ENCODE measurements at regions not wholly inside any gene's neighbourhood (a gene's known extent, or its start where the extent isn't known, plus 50 kb on each side); places are given as distances from the start of the nearest gene placed in this dataset.
"Not testable (repeated sequence)": the region's sequence is repeated elsewhere in the genome, so short reads cannot be mapped to it uniquely, and the experiment has no call there.

DNA sequence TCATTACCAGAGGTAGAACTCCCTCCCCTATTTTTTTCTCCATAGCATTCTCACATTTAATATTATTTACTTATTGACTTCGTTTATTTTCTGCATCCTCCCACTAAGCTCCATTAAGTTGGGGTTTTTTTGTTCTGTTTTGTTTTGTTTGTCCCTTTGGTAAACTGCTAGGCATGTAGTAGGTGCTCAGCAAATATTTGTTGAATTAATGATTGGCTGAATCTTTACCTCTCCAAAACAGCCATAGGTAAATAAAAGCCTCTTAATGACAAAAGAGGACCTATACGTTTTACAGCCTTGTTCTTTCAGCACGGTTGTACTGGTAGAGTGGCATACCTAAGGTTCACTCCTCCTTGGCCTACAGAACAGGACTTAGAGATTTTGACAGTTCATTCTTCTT lies 52.0 kb downstream of the PRORP start:
- TF ChIP-seq, protein P1, sequence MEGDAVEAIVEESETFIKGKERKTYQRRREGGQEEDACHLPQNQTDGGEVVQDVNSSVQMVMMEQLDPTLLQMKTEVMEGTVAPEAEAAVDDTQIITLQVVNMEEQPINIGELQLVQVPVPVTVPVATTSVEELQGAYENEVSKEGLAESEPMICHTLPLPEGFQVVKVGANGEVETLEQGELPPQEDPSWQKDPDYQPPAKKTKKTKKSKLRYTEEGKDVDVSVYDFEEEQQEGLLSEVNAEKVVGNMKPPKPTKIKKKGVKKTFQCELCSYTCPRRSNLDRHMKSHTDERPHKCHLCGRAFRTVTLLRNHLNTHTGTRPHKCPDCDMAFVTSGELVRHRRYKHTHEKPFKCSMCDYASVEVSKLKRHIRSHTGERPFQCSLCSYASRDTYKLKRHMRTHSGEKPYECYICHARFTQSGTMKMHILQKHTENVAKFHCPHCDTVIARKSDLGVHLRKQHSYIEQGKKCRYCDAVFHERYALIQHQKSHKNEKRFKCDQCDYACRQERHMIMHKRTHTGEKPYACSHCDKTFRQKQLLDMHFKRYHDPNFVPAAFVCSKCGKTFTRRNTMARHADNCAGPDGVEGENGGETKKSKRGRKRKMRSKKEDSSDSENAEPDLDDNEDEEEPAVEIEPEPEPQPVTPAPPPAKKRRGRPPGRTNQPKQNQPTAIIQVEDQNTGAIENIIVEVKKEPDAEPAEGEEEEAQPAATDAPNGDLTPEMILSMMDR (IDR thresholded peaks at IDR 0.05; ENCODE audit: control insufficient read depth, insufficient read depth, low read depth, low read length, missing control alignments): no peak
- no peak for DNase-seq (ENCODE audit: low read depth)

DNA sequence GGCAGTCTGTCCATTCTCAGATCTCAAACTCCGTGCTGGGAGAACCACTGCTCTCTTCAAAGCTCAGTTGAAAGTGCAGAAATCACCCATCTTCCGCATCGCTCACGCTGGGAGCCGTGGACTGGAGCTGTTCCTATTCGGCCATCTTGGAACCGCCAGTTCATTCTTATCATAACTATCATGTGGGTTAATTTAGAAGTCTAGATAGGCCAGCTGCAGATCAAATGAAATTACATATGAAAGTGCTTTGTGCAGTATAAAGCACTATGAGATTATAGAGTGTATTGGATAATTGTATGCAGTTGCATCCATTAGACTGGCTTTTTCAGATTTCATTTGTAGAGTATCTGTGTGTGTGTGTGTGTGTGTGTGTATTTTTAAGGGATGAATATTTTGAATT lies 57.8 kb downstream of the PRORP start:
- DNase-seq (ENCODE audit: low read depth): no peak
- no peak overlapping the region for H3K4me3 ChIP-seq (ENCODE audit: control insufficient read depth, low read depth, low read length)
- TF ChIP-seq, protein P1 (IDR thresholded peaks at IDR 0.05; ENCODE audit: control insufficient read depth, insufficient read depth, low read depth, low read length, missing control alignments): no peak

More for the DNA sequence above, 52.0 kb downstream of the PRORP start:
- no peak overlapping the region for H3K4me3 ChIP-seq (ENCODE audit: control insufficient read depth, low read depth, low read length)

DNA sequence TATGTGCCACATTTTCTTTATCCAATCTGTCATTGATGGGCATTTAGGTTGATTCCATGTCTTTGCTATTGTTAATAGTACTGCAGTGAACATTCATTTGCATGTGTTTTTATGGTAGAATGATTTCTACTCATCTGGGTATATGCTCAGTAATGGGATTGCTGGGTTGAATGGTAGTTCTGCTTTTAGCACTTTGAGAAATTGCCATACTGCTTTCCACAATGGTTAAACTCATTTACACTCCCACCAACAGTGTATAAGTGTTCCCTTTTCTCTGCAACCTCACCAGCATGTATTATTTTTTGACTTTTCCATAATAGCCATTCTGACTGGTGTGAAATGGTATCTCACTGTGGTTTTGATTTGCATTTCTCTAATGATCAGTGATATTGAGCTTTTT lies 62.5 kb downstream of the PRORP start:
- H3K4me3 ChIP-seq (ENCODE audit: control insufficient read depth, low read depth, low read length); DNase-seq (ENCODE audit: low read depth): not testable (repeated sequence)

DNA sequence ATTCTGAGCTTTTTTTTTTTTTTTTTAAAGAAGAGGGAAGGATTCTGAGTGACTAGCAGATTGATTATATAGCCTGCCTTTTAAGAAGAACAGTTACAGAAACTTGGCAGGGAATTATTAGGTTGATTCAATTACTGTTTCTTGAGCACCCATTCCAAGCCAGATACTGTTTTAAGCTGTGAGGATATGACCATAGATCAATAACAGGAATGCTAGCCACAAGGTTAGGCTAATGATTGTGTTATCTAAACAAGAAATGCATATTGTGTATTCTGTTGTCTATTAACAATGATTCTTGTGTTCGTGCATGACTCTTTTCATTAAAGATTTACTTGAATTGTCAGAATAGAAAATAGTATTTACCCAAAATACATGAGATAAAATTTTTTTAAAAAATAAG lies 67.1 kb downstream of the PRORP start:
- H3K4me3 ChIP-seq (ENCODE audit: control insufficient read depth, low read depth, low read length): no peak overlapping the region
- TF ChIP-seq, protein P1 (IDR thresholded peaks at IDR 0.05; ENCODE audit: control insufficient read depth, insufficient read depth, low read depth, low read length, missing control alignments): no peak
- no peak for DNase-seq (ENCODE audit: low read depth)

DNA sequence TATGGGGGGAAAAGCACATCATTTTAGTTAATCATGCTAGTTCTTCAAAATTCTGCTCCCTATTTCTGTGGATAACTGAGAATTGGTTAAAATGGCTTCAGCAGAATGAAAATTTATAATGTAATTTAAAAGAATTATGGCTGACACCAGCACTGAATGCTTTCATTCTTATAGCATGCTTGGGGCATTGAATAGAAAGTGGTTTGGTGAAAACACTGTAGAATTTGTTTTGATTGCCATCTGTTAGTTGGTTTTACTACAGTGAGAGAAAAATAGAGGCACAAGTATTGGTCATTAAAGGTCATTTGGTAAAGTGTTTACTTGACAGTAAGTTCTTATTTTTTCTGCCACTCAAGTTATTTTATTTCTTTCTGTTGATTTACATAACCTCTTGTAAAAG lies 70.8 kb downstream of the PRORP start:
- TF ChIP-seq, protein P1 (IDR thresholded peaks at IDR 0.05; ENCODE audit: control insufficient read depth, insufficient read depth, low read depth, low read length, missing control alignments): no peak
- no peak for DNase-seq (ENCODE audit: low read depth)

DNA sequence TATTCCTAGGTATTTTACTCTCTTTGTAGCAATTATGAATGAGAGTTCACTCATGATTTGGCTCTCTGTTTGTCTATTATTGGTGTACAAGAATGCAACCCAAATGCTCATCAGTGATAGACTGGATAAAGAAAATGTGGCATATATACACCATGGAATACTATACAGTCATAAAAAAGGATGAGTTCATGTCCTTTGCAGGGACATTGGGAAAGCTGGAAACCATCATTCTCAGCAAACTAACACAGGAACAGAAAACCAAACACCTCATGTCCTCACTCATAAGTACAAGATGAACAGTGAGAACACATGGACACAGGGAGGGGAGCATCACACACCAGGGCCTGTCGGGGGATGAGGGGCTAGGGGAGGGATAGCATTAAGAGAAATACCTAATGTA lies 71.8 kb downstream of the PRORP start:
- not testable (repeated sequence) for H3K4me3 ChIP-seq (ENCODE audit: control insufficient read depth, low read depth, low read length); DNase-seq (ENCODE audit: low read depth)

More for the DNA sequence above, 70.8 kb downstream of the PRORP start:
- H3K4me3 ChIP-seq (ENCODE audit: control insufficient read depth, low read depth, low read length): no peak overlapping the region

DNA sequence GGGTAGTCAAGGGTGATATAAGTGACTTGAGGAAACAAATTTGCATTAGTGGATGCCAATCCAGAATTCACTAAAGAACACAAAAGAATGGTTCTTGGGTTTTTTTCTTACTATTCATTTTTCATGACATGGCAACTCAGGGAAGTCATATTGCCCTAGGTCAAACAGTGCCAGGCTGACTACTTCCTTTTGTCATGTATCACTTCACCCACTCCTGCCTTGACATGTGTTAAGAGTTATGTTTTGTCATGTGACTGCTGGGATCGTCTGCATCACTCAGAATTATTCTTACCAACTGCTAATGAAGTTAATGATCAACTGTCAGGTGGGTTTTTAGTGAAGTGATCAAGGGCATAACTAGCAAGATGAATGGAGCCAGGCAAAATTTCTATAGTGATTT lies 74.2 kb downstream of the PRORP start:
- H3K4me3 ChIP-seq (ENCODE audit: control insufficient read depth, low read depth, low read length): no peak overlapping the region
- TF ChIP-seq, protein P1 (IDR thresholded peaks at IDR 0.05; ENCODE audit: control insufficient read depth, insufficient read depth, low read depth, low read length, missing control alignments): no peak
- no peak for DNase-seq (ENCODE audit: low read depth)

DNA sequence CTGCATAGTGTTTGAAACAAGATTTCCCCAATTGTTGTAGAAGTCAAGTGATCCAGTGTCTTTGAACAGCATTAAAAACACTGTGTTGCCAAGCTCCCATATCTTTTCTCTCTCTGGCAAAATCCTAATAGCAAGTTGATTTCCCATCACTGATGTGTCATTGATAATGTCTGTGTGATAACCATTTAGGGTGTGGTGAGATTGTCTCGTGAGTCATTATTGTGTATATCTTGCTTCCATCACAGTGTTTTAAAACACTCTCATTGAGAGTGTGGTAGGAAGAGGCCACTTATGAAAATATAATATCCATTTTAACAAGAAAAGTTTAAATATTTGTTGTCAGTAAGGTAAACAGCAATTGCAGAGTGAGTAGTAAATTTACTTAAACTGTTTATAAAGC lies 74.7 kb downstream of the PRORP start:
- TF ChIP-seq, protein P1 (IDR thresholded peaks at IDR 0.05; ENCODE audit: control insufficient read depth, insufficient read depth, low read depth, low read length, missing control alignments): no peak
- H3K4me3 ChIP-seq (ENCODE audit: control insufficient read depth, low read depth, low read length): no peak overlapping the region
- DNase-seq (ENCODE audit: low read depth): no peak

Measured in AG09309 (cell line).